ENCODE measurements at regions not wholly inside any gene's neighbourhood (a gene's known extent, or its start where the extent isn't known, plus 50 kb on each side); places are given as distances from the start of the nearest gene placed in this dataset.

DNA sequence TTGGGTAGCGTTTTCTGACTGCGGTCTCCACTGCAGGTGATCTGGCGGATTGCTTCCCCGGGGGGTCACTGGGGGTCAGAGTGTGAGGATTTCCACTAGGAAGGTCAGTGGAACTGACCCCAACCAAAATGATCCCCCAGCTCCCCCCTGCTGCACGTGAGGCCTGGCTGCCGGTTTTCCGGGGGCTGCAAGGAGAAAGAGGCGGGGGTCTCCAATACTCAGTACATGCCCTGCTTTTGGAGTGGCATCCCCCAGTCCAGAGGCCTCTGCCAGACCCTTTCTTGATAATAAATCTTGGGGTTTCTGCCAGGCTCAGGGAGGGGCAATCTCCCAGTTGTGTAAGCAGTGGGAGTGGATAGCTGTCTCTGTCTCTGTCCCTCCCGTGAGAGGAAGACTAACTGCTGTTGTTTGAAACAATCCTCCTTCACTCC lies 71.5 kb upstream of the RTL6 start:
- H3K4me3 ChIP-seq: no peak overlapping the region
- ChIA-PET RAD21 (ENCODE audit: unreplicated experiment) (interaction anchor here (1.7 kb wide), 1 partner anchor 576 kb away, joined by 4 read pairs; no protein-coding TSS in a partner anchor), POLR2A (no interaction called here), SMC1A (ENCODE audit: uncharacterized antibody, unreplicated experiment) (no interaction called here), CTCF (interaction anchor here (0.8 kb wide), 1 partner anchor 576 kb away, joined by 5 read pairs; no protein-coding TSS in a partner anchor)
- no peaks in the 10 kb centered on the region for H4K20me1 ChIP-seq (ENCODE audit: control insufficient read depth, insufficient read depth)
- DNase-seq (ENCODE audit: low read depth, low spot score): no peak
- H3K4me1 ChIP-seq (ENCODE audit: control insufficient read depth, insufficient read depth, low read length): no peaks in the 10 kb centered on the region
- no peak overlapping the region for H3K9ac ChIP-seq (ENCODE audit: control insufficient read depth, insufficient read depth, low read length)
- no peaks in the 10 kb centered on the region for H3K79me2 ChIP-seq (ENCODE audit: control insufficient read depth, insufficient read depth, low read length)
- no peak overlapping the region for H2AFZ ChIP-seq (ENCODE audit: control insufficient read depth, low read depth, low read length)
- H3K36me3 ChIP-seq (ENCODE audit: control insufficient read depth in 2 of 2, insufficient read depth in 2 of 2, low read length in 1 of 2): no peaks in the 10 kb centered on the region
- no peak for FAIRE-seq
- peaks cover 0 to 5% of the 10 kb centered on the region in 2 experiments; a peak in 2 of 4 replicates for H3K27me3 ChIP-seq (replicated peaks in 1 of 2; ENCODE audit: control insufficient read depth in 2 of 2, insufficient read depth in 2 of 2, low read length in 1 of 2)
- ATAC-seq: no peak
- intact Hi-C loops (cut with micrococcal nuclease; ENCODE audit: unreplicated experiment) (loop anchor here (10.0 kb wide), 1 partner anchor 485 kb away; no protein-coding TSS in a partner anchor), in situ Hi-C loops (cut with MboI) (loop anchor here (5.0 kb wide), 1 partner anchor 577 kb away; no protein-coding TSS in a partner anchor)
- H3K9me3 ChIP-seq (replicated peaks; ENCODE audit: control insufficient read depth, insufficient read depth, low read length): no peaks in the 10 kb centered on the region
- H3K27ac ChIP-seq (ENCODE audit: control insufficient read depth, insufficient read depth): no peak overlapping the region
- TF ChIP-seq MTA3 (IDR thresholded peaks at IDR 0.05; ENCODE audit: borderline replicate concordance, low read length) (no peak), IKZF1 (conservative IDR thresholded peaks at IDR 0.05) (no peak), ESRRA (IDR thresholded peaks at IDR 0.05; ENCODE audit: low read length) (no peak), JUNB (IDR thresholded peaks at IDR 0.05) (no peak), LARP7 (IDR thresholded peaks at IDR 0.05) (no peak), BRCA1 (IDR thresholded peaks at IDR 0.05; ENCODE audit: low read depth, low read length) (no peak), POLR2A (IDR thresholded peaks at IDR 0.05; ENCODE audit: low read depth, low read length) (no peak), EP300 (IDR thresholded peaks at IDR 0.05; ENCODE audit: borderline replicate concordance in 1 of 2, control insufficient read depth in 1 of 2, low read depth in 2 of 2, low read length in 2 of 2) (no peak)
- TF ChIP-seq, protein P1, sequence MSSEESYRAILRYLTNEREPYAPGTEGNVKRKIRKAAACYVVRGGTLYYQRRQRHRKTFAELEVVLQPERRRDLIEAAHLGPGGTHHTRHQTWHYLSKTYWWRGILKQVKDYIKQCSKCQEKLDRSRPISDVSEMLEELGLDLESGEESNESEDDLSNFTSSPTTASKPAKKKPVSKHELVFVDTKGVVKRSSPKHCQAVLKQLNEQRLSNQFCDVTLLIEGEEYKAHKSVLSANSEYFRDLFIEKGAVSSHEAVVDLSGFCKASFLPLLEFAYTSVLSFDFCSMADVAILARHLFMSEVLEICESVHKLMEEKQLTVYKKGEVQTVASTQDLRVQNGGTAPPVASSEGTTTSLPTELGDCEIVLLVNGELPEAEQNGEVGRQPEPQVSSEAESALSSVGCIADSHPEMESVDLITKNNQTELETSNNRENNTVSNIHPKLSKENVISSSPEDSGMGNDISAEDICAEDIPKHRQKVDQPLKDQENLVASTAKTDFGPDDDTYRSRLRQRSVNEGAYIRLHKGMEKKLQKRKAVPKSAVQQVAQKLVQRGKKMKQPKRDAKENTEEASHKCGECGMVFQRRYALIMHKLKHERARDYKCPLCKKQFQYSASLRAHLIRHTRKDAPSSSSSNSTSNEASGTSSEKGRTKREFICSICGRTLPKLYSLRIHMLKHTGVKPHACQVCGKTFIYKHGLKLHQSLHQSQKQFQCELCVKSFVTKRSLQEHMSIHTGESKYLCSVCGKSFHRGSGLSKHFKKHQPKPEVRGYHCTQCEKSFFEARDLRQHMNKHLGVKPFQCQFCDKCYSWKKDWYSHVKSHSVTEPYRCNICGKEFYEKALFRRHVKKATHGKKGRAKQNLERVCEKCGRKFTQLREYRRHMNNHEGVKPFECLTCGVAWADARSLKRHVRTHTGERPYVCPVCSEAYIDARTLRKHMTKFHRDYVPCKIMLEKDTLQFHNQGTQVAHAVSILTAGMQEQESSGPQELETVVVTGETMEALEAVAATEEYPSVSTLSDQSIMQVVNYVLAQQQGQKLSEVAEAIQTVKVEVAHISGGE (CRISPR knock-in tag; IDR thresholded peaks at IDR 0.05): no peak
- 40% methylated on average over 9 of the region's 9 CpGs for WGBS (ENCODE audit: insufficient coverage, insufficient replicate concordance, low lambda C conversion rate, missing lambda C conversion rate)
- BruUV-seq (replicated peaks): no TSS peak
- no peak overlapping the region for H3K4me2 ChIP-seq (ENCODE audit: control insufficient read depth, insufficient read depth)
